Hematopoietic multipotent progenitor cell treated with erythropoietin and hydrocortisone succinate and interleukin-3 and kit ligand, for 17 days (in vitro differentiated cells): ENCODE measurements at regions not wholly inside any gene's neighbourhood (a gene's known extent, or its start where the extent isn't known, plus 50 kb on each side); places are given as distances from the start of the nearest gene placed in this dataset.
"Not testable (repeated sequence)": the region's sequence is repeated elsewhere in the genome, so short reads cannot be mapped to it uniquely, and the experiment has no call there.

Experiments used
- DNase-seq: peaks from one replicate; pipeline ENCODE4 v3.0.0-alpha.2; 2015; ENCODE audit warnings: low spot score

GRCh38 chr12:87086118-87086891, 830.1 kb upstream of the MGAT4C start:
- DNase-seq: no peak

- DNase-seq: no peak
Measured at GRCh38 chr12:87085286-87085685, 829.1 kb upstream of the MGAT4C start.

GRCh38 chr12:87082756-87083155, 826.6 kb upstream of the MGAT4C start:
- no peak for DNase-seq

- DNase-seq: no peak
Measured at GRCh38 chr12:87074781-87075180, 818.6 kb upstream of the MGAT4C start.

GRCh38 chr12:87066326-87066725, 810.1 kb upstream of the MGAT4C start:
- no peak for DNase-seq

GRCh38 chr12:87059231-87059630, 803.0 kb upstream of the MGAT4C start:
- DNase-seq: no peak

- no peak for DNase-seq
Measured at GRCh38 chr12:87054226-87054625, 798.0 kb upstream of the MGAT4C start.

GRCh38 chr12:87051621-87052020, 795.4 kb upstream of the MGAT4C start:
- DNase-seq: no peak

GRCh38 chr12:87047691-87048090, 791.5 kb upstream of the MGAT4C start:
- no peak for DNase-seq

GRCh38 chr12:87039536-87039935, 783.3 kb upstream of the MGAT4C start:
- DNase-seq: no peak

- DNase-seq: no peak
Measured at GRCh38 chr12:87038098-87038497, 781.9 kb upstream of the MGAT4C start.

GRCh38 chr12:87025976-87026375, 769.8 kb upstream of the MGAT4C start:
- DNase-seq: no peak

GRCh38 chr12:87021400-87021799, 765.2 kb upstream of the MGAT4C start:
- no peak for DNase-seq

- no peak for DNase-seq
Measured at GRCh38 chr12:87020071-87020470, 763.9 kb upstream of the MGAT4C start.

GRCh38 chr12:87015352-87015751, 759.2 kb upstream of the MGAT4C start:
- DNase-seq: no peak

GRCh38 chr12:87008785-87009384, 752.7 kb upstream of the MGAT4C start:
- DNase-seq: no peak

GRCh38 chr12:87001102-87001501, 744.9 kb upstream of the MGAT4C start:
- no peak for DNase-seq

- no peak for DNase-seq
Measured at GRCh38 chr12:86985298-86985697, 729.1 kb upstream of the MGAT4C start.

- not testable (repeated sequence) for DNase-seq
Measured at GRCh38 chr12:86970595-86970994, 714.4 kb upstream of the MGAT4C start.

GRCh38 chr12:86959766-86960458, 703.7 kb upstream of the MGAT4C start:
- no peak for DNase-seq

GRCh38 chr12:86950444-86950843, 694.3 kb upstream of the MGAT4C start:
- no peak for DNase-seq

- DNase-seq: no peak
Measured at GRCh38 chr12:86950043-86950442, 693.9 kb upstream of the MGAT4C start.

GRCh38 chr12:86948851-86949250, 692.7 kb upstream of the MGAT4C start:
- DNase-seq: no peak
